Inflammatory macrophage treated with lipopolysaccharide for 1 hour (primary cell): ENCODE measurements at regions not wholly inside any gene's neighbourhood (a gene's known extent, or its start where the extent isn't known, plus 50 kb on each side); places are given as distances from the start of the nearest gene placed in this dataset.
A peak's percentile ranks its signal among the peaks of the same experiment; 100 is the strongest.
"Not testable (repeated sequence)": the region's sequence is repeated elsewhere in the genome, so short reads cannot be mapped to it uniquely, and the experiment has no call there.

Experiments
- DNase-seq, 2 donors: peaks; one replicate each; pipeline ENCODE4 v3.0.0-alpha.2; 2020 to 2022

GRCh38 chr6:150741633-150742200, 123.8 kb upstream of the MTHFD1L start:
- peak; percentile 1 to 76 for DNase-seq

GRCh38 chr6:150744522-150745260, 120.8 kb upstream of the MTHFD1L start:
- no peak for DNase-seq

GRCh38 chr6:150745896-150746295, 119.6 kb upstream of the MTHFD1L start:
- DNase-seq = no peak

GRCh38 chr6:150747155-150747554, 118.3 kb upstream of the MTHFD1L start:
- DNase-seq = no peak

- no peak for DNase-seq
Measured at GRCh38 chr6:150749091-150749670, 116.3 kb upstream of the MTHFD1L start.

- no peak for DNase-seq
Measured at GRCh38 chr6:150751296-150751695, 114.2 kb upstream of the MTHFD1L start.

GRCh38 chr6:150752409-150752808, 113.1 kb upstream of the MTHFD1L start:
- no peak for DNase-seq

- no peak for DNase-seq
Measured at GRCh38 chr6:150753371-150754064, 112.0 kb upstream of the MTHFD1L start.

- no peak for DNase-seq
Measured at GRCh38 chr6:150755042-150755441, 110.5 kb upstream of the MTHFD1L start.

GRCh38 chr6:150755524-150755923, 110.0 kb upstream of the MTHFD1L start:
- DNase-seq = no peak

- DNase-seq = no peak
Measured at GRCh38 chr6:150756173-150756572, 109.3 kb upstream of the MTHFD1L start.

- not testable (repeated sequence) for DNase-seq
Measured at GRCh38 chr6:150757807-150758206, 107.7 kb upstream of the MTHFD1L start.

GRCh38 chr6:150759483-150759882, 106.0 kb upstream of the MTHFD1L start:
- DNase-seq = no peak

GRCh38 chr6:150761771-150762170, 103.7 kb upstream of the MTHFD1L start:
- no peak for DNase-seq

GRCh38 chr6:150764334-150765066, 101.0 kb upstream of the MTHFD1L start:
- no peak for DNase-seq

GRCh38 chr6:150765067-150765764, 100.3 kb upstream of the MTHFD1L start:
- DNase-seq = no peak

- no peak for DNase-seq
Measured at GRCh38 chr6:150766201-150766997, 99.1 kb upstream of the MTHFD1L start.

GRCh38 chr6:150767161-150767560, 98.3 kb upstream of the MTHFD1L start:
- DNase-seq = no peak

- no peak for DNase-seq
Measured at GRCh38 chr6:150767571-150768018, 97.9 kb upstream of the MTHFD1L start.

GRCh38 chr6:150770637-150771036, 94.9 kb upstream of the MTHFD1L start:
- DNase-seq = no peak

- DNase-seq = no peak
Measured at GRCh38 chr6:150773969-150774368, 91.5 kb upstream of the MTHFD1L start.
